Natural killer cell (primary cell): ENCODE measurements at regions not wholly inside any gene's neighbourhood (a gene's known extent, or its start where the extent isn't known, plus 50 kb on each side); places are given as distances from the start of the nearest gene placed in this dataset.

Experiments
- ATAC-seq, 3 donors: fragments of 150-1000 bp in 2 of 3; fragments of 200-7000 bp in 1 of 3; cut with Tn5 transposase; 1 replicate in 1 of 3; 2 replicates in 2 of 3; pipeline ENCODE4 v1.10.0; 2021; ENCODE audit warnings: mild to moderate bottlenecking in 2 of 3, moderate library complexity in 2 of 3
- DNase-seq, 2 donors: peaks; one replicate each; pipeline versions ENCODE4 v3.0.0 to v3.0.0-alpha.2; 2013 to 2021; ENCODE audit warnings: mixed read lengths in 1 of 2
- H3K27ac ChIP-seq: one replicate; pipeline ENCODE4 v1.5.1; 2013; ENCODE audit warnings: mild to moderate bottlenecking, low read length
- H3K27me3 ChIP-seq: one replicate; pipeline ENCODE4 v1.6.1; 2013; ENCODE audit warnings: low read length; ENCODE audit not compliant: control insufficient read depth, insufficient read depth
- H3K36me3 ChIP-seq: one replicate; pipeline ENCODE4 v1.6.1; 2013; ENCODE audit warnings: low read length; ENCODE audit not compliant: control insufficient read depth, insufficient read depth
- H3K4me1 ChIP-seq: one replicate; pipeline ENCODE4 v1.6.1; 2013; ENCODE audit warnings: low read length; ENCODE audit not compliant: control insufficient read depth, insufficient read depth
- H3K4me3 ChIP-seq: one replicate; pipeline ENCODE4 v1.5.1; 2013; ENCODE audit warnings: low read length
- H3K9me3 ChIP-seq: one replicate; pipeline ENCODE4 v1.6.1; 2013; ENCODE audit warnings: low read length; ENCODE audit not compliant: control insufficient read depth, insufficient read depth
- H3K27ac Mint-ChIP-seq, 2 donors: one replicate each; pipeline ENCODE4 v1.8.0; 2022; ENCODE audit warnings: mild to moderate bottlenecking in 2 of 2, mixed read lengths in 2 of 2, moderate library complexity in 1 of 2
- H3K27me3 Mint-ChIP-seq, 2 donors: one replicate each; pipeline ENCODE4 v1.8.0; 2022; ENCODE audit warnings: low read depth in 2 of 2, mixed read lengths in 2 of 2
- H3K36me3 Mint-ChIP-seq: one replicate; pipeline ENCODE4 v1.8.0; 2022; ENCODE audit warnings: mixed read lengths
- H3K4me1 Mint-ChIP-seq, 2 donors: one replicate each; pipeline ENCODE4 v1.8.0; 2022; ENCODE audit warnings: mixed read lengths in 2 of 2
- H3K4me3 Mint-ChIP-seq: one replicate; pipeline ENCODE4 v1.8.0; 2022; ENCODE audit warnings: mild to moderate bottlenecking, moderate library complexity, mixed read lengths
- H3K9me3 Mint-ChIP-seq, 2 donors: one replicate each; pipeline ENCODE4 v1.8.0; 2022; ENCODE audit warnings: mixed read lengths in 2 of 2
- WGBS: methylation state at CpG from one replicate; pipeline ENCODE4 v1.1.7; 2013; ENCODE audit warnings: missing lambda C conversion rate; ENCODE audit not compliant: insufficient coverage; 5-methylcytosine and 5-hydroxymethylcytosine counted together
- intact Hi-C: fragments of 100-400 bp; cut with micrococcal nuclease; formaldehyde crosslinking; loops from one replicate; pipeline ENCODE4 v1.14.2; 2022
- TF ChIP-seq, protein P1 (sequence below): fragments of 200-600 bp; IDR thresholded peaks from one replicate; pipeline ENCODE4 v1.8.0; 2022; ENCODE audit warnings: antibody characterized with exemption

DNA sequence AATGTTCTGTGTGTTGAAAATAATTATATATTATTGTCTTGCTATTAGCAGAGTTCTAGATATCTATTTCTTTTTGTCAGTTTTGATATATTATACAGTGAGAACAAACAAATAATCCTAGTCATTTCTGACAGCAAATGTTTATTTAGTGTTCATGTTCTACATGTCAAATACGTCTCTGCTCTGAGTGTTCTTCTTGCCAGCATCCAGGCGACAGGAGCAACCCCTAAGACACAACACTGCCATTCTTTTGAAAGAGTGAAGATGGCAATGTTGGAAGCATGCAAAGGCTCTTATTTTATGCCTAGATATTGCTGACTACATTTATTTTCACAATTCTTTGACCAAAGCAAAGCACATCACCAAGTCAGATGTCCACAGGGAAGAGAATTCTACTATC, 1556.6 kb upstream of the TMEFF2 start:
- H3K27ac Mint-ChIP-seq = no peak overlapping the region
- peaks cover 5 to 7% of the 10 kb centered on the region in 2 donors for H3K9me3 Mint-ChIP-seq
- H3K4me1 Mint-ChIP-seq = no peaks in the 10 kb centered on the region
- DNase-seq (no peak), ATAC-seq (no peak)
- no peaks in the 10 kb centered on the region for H3K4me1 ChIP-seq
- TF ChIP-seq, protein P1, sequence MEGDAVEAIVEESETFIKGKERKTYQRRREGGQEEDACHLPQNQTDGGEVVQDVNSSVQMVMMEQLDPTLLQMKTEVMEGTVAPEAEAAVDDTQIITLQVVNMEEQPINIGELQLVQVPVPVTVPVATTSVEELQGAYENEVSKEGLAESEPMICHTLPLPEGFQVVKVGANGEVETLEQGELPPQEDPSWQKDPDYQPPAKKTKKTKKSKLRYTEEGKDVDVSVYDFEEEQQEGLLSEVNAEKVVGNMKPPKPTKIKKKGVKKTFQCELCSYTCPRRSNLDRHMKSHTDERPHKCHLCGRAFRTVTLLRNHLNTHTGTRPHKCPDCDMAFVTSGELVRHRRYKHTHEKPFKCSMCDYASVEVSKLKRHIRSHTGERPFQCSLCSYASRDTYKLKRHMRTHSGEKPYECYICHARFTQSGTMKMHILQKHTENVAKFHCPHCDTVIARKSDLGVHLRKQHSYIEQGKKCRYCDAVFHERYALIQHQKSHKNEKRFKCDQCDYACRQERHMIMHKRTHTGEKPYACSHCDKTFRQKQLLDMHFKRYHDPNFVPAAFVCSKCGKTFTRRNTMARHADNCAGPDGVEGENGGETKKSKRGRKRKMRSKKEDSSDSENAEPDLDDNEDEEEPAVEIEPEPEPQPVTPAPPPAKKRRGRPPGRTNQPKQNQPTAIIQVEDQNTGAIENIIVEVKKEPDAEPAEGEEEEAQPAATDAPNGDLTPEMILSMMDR = no peak
- H3K36me3 Mint-ChIP-seq = no peaks in the 10 kb centered on the region
- H3K36me3 ChIP-seq = no peaks in the 10 kb centered on the region
- H3K27me3 Mint-ChIP-seq = no peaks in the 10 kb centered on the region
- H3K4me3 ChIP-seq = no peak overlapping the region
- H3K4me3 Mint-ChIP-seq = no peak overlapping the region
- 64% methylated on average over 2 of the region's 2 CpGs for WGBS
- intact Hi-C loops = no loop called here
- H3K9me3 ChIP-seq = no peaks in the 10 kb centered on the region
- no peaks in the 10 kb centered on the region for H3K27me3 ChIP-seq
- H3K27ac ChIP-seq = no peak overlapping the region

DNA sequence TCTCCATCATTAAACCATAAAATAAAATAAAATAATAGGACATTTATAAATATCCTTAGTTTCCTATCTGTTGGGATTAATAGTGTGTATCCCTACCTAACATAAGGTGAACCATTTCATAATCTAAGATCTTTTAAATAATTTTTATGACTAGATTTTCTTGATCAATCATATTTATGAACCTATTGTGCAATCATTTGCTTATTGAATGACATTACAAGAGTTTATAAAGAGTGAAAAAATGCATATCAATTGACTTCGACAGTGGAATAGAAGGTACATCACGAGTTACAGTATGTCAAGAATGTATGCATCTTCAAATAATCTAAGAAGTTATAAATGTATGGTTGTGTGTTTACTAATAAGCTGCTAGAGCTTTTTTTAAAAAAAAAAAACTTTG, 1554.8 kb upstream of the TMEFF2 start:
- WGBS = 78% methylated on average over 2 of the region's 2 CpGs
- H3K27me3 ChIP-seq = no peaks in the 10 kb centered on the region
- no peak for DNase-seq
- H3K4me3 Mint-ChIP-seq = no peak overlapping the region
- no peaks in the 10 kb centered on the region for H3K27me3 Mint-ChIP-seq
- intact Hi-C loops = no loop called here
- H3K36me3 ChIP-seq = no peaks in the 10 kb centered on the region
- H3K4me1 Mint-ChIP-seq = no peaks in the 10 kb centered on the region
- H3K9me3 ChIP-seq = no peaks in the 10 kb centered on the region
- TF ChIP-seq, protein P1 = no peak
- peaks cover 4% of the 10 kb centered on the region in 2 donors for H3K9me3 Mint-ChIP-seq
- H3K36me3 Mint-ChIP-seq = no peaks in the 10 kb centered on the region
- no peaks in the 10 kb centered on the region for H3K4me1 ChIP-seq
- no peak overlapping the region for H3K27ac ChIP-seq
- no peak overlapping the region for H3K27ac Mint-ChIP-seq
- H3K4me3 ChIP-seq = no peak overlapping the region
- ATAC-seq = no peak

DNA sequence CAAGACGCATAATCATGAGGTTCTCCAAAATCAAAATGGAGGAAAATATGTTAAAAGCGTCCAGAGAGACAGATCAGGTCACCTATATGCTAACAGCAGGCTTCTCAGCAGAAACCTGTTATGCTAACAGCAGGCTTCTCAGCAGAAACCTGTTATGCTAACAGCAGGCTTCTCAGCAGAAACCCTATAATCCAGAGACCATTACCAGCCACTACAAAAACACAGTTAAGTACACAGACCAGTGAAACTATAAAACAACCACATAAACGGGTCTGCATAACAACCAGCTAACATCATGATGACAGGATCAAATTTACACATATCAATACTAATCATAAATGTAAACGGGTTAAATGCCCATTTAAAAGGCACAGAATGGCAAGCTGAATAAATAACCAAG, 1548.4 kb upstream of the TMEFF2 start:
- intact Hi-C loops = no loop called here
- Mint-ChIP-seq H3K4me1 (no peaks in the 10 kb centered on the region), H3K9me3 (peaks cover 8 to 29% of the 10 kb centered on the region in 2 donors)

DNA sequence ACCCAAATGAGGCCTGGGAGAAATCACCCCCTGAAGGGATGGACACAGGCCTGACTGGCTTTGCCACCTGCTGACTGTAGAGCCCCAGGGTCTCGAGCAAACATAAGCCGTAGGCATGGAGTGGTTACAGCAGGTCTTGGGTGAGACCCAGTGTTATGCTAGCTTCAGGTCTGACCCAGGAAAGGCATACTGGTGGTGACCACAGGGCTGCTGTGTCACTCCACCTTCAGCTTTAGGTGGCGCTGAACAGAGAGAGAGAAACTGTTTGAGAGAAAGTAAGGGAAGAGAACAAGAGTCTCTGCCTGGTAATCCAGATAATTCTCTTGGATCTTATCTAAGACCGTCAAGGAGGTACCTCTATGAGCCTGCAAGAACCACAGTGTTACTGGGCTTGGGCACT, 1544.2 kb upstream of the TMEFF2 start:
- Mint-ChIP-seq H3K27me3 (no peaks in the 10 kb centered on the region), H3K36me3 (no peaks in the 10 kb centered on the region), H3K27ac (no peak overlapping the region), H3K4me1 (no peaks in the 10 kb centered on the region), H3K9me3 (peaks cover 8 to 26% of the 10 kb centered on the region in 2 donors), H3K4me3 (no peak overlapping the region)
- TF ChIP-seq, protein P1 = no peak
- H3K27me3 ChIP-seq = no peaks in the 10 kb centered on the region
- H3K4me3 ChIP-seq = no peak overlapping the region
- no peaks in the 10 kb centered on the region for H3K4me1 ChIP-seq
- 94% methylated on average over 4 of the region's 4 CpGs for WGBS
- no peak for ATAC-seq
- peaks cover 7% of the 10 kb centered on the region for H3K9me3 ChIP-seq
- H3K27ac ChIP-seq = no peak overlapping the region
- intact Hi-C loops = no loop called here
- no peaks in the 10 kb centered on the region for H3K36me3 ChIP-seq
- no peak for DNase-seq

More for the DNA sequence above, 1548.4 kb upstream of the TMEFF2 start:
- Histone ChIP-seq H3K4me3 (no peak overlapping the region), H3K27me3 (no peaks in the 10 kb centered on the region), H3K9me3 (peaks cover 7% of the 10 kb centered on the region), H3K27ac (no peak overlapping the region), H3K4me1 (no peaks in the 10 kb centered on the region), H3K36me3 (no peaks in the 10 kb centered on the region)
- no peak overlapping the region for H3K4me3 Mint-ChIP-seq
- WGBS = 60% methylated on average over 4 of the region's 4 CpGs
- H3K27me3 Mint-ChIP-seq = no peaks in the 10 kb centered on the region
- no peak for ATAC-seq
- no peak overlapping the region for H3K27ac Mint-ChIP-seq
- no peak for DNase-seq
- TF ChIP-seq, protein P1 = no peak
- H3K36me3 Mint-ChIP-seq = no peaks in the 10 kb centered on the region
